Fibroblast of peridontal ligament (primary cell): ENCODE measurements at regions not wholly inside any gene's neighbourhood (a gene's known extent, or its start where the extent isn't known, plus 50 kb on each side); places are given as distances from the start of the nearest gene placed in this dataset.
"Not testable (repeated sequence)": the region's sequence is repeated elsewhere in the genome, so short reads cannot be mapped to it uniquely, and the experiment has no call there.

Experiments used
- DNase-seq: peaks from one replicate; pipeline ENCODE4 v3.0.0-alpha.2; 2010; ENCODE audit errors: extremely low read depth

DNA sequence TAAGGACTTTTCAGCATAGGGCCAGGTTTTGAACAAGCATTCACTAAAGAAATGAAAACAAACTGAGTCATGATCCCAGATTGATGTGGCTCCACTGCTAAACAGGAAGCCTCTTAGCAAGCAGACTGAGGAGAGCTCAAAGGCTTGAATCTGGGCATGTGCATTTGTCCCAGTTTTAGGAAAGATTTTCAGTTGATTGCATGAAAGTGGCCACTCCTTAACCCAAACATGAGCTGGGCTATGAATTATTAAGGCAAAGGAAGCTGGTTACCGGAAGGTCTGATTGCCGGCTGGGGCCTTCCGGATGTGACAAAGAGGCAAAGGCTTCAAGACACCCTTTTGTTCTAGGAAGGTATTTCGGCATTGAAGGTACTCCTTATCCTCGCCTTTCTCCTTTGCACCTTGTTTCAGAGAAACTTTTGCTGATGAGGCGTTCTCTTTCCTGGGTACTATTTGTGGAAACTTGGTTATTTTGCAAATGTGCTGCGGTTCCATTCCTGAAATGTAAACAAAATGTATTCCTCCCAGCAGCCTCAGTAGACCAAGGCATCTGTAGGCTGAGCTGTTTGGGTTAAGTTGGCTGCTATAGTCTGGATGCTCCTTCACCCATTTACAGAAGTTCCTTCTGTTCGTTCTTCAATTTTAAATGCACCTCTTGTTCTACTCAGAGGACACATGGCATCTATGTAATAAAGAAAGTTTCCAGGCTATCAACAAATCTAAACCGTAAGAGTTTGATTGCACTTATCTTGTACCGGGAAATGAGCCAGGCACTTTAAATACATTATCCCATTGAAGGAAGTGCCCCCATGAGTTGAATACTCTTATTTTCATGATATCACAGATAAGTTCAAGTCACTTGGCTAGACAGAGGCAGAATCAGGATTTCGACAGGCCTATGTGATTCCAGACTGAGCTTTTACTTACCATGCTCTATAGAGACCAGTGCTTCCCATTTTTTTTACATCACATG, 115.6 kb upstream of the METAP2 start:
- DNase-seq = peak; percentile 56

- DNase-seq = no peak
Observed at GRCh38 chr12:95365912-95366311, 108.0 kb upstream of the METAP2 start.

DNA sequence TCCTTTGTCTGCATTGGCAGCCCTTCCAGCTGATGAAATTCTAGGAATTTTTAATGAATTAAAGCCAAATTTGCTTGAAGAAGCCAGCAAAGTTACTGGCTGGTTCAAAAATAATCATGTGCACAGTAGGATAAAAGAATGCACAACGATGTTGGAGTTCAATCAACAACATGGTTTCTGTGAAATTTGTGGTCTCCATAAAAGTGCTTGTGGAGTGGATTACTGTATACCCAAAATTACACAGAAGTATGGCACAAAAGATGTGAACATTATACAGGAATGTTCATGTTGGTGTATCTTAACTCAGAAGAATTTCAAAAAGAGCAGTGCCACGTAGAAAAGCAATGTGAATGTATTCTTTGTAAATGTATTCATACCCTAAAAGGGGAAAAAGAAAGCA, 105.0 kb upstream of the METAP2 start:
- DNase-seq = peak; percentile 79

- no peak for DNase-seq
Observed at GRCh38 chr12:95371571-95371970, 102.4 kb upstream of the METAP2 start.

- not testable (repeated sequence) for DNase-seq
Observed at GRCh38 chr12:95379481-95379880, 94.5 kb upstream of the METAP2 start.

DNA sequence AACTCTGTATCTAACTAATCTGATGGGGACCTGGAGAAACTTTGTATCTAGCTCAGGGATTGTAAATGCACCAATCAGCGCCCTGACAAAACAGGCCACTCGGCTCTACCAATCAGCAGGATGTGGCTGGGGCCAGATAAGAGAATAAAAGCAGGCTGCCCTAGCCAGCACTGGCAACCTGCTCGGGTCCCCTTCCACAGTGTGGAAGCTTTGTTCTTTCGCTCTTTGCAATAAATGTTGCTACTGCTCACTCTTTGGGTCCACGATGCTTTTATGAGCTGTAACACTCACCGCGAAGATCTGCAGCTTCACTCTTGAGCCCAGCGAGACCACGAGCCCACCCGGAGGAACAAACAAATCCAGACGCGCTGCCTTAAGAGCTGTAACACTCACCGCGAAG, 93.6 kb upstream of the METAP2 start:
- DNase-seq = not testable (repeated sequence)

GRCh38 chr12:95380997-95381786, 92.8 kb upstream of the METAP2 start:
- no peak for DNase-seq

- peak; percentile 72 for DNase-seq
Observed at GRCh38 chr12:95383920-95384319, 90.0 kb upstream of the METAP2 start.

- DNase-seq = no peak
Observed at GRCh38 chr12:95384785-95385184, 89.2 kb upstream of the METAP2 start.

GRCh38 chr12:95385246-95386035, 88.5 kb upstream of the METAP2 start:
- peak; percentile 86 for DNase-seq

DNA sequence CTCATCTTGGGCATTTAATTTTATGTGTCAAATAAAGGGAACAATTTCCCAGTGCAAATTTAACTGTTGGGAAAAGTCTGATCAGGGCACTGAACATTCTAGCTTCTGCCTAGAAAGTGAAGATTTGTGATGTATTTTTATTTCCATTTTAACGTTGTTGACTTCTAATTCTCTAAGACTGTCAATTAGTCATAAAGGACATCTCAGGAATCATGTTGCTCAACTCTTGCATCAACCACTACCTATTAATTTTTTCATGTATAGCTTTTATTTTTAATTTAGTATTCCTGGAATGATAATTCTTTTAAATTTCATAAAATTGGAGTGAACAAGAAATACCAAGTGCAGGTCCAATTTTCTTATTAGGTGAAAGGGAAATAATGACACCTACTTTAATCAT, 87.9 kb upstream of the METAP2 start:
- peak; percentile 26 for DNase-seq

- not testable (repeated sequence) for DNase-seq
Observed at GRCh38 chr12:95388260-95388659, 85.7 kb upstream of the METAP2 start.

DNA sequence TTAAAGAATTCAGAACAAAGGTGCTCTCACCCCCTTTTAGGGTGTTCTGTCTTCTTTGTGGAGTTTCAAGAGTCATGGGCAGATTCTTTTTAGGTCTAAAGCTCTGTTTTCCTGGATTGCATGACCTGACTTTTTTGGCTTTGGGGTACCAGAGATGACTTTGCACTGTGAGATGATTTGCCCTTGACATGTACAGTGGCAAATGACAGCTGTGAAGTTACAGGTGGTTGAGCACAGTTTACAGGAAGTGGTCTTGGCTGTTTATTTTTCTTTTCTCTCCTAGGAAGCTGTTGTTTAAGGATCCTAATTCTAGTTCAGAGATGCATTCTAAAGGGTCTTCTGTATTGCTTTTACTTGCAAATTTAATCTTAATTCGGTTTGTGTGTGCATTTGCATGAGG, 83.8 kb upstream of the METAP2 start:
- no peak for DNase-seq

GRCh38 chr12:95390932-95391331, 83.0 kb upstream of the METAP2 start:
- DNase-seq = no peak

GRCh38 chr12:95393191-95393790, 80.7 kb upstream of the METAP2 start:
- no peak for DNase-seq

DNA sequence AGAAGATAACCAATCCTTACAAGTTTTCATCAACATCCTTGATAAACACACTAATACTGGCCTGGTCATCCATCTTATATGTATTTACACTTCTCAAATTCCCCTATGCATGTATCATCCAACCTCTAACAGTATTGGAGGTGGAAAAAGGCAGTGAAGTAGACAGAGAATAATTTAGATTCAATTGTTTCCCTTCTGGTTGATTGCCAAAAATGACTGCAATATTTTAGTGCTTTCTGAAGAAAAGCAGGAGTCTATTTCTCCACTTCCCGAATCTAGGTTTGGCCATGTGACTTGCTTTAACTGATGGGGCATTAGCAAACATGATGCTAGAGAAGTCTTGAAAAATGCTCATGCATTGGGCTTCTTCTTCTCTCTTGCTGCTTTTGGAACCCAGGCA, 78.3 kb upstream of the METAP2 start:
- DNase-seq = no peak

GRCh38 chr12:95396849-95397468, 77.0 kb upstream of the METAP2 start:
- peak; percentile 86 for DNase-seq

- no peak for DNase-seq
Observed at GRCh38 chr12:95397571-95397970, 76.4 kb upstream of the METAP2 start.

DNA sequence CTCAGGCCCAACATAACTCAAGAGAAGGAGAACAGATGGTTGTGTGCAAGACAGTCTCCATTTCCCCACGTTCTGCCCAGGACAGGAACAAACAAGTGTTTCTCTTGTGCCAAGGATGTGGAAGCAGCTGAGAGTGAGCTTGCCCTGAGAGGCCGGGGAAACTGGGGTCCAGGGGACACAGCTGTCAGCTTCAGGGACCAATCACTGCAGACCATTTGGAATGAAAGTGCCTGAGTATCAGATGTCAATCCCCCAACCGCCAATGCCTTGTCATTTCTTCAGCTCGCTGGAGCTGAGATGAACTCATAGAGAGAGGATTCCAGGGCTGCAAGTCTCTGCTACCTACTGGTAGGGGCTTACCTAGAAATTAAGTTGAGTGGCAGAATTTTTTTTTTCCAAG, 71.9 kb upstream of the METAP2 start:
- no peak for DNase-seq

DNA sequence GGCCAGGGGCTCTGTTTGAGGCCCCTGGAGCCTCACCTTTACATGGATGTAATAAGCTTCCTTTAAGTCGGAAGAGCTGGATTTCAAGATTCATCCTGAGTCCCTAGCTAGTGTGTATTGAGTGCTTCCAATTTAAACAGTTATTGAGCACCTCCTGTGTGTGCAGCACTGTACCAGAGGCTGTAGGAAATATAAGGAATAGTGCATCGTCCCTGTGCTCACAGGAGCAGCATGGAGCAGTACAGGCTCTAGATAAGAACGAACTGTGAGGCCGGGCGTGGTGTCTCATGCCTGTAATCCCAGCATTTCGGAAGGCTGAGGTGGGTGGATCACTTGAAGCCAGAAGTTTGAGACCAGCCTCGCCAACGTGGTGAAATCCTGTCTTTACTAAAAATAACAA, 65.8 kb upstream of the METAP2 start:
- no peak for DNase-seq

DNA sequence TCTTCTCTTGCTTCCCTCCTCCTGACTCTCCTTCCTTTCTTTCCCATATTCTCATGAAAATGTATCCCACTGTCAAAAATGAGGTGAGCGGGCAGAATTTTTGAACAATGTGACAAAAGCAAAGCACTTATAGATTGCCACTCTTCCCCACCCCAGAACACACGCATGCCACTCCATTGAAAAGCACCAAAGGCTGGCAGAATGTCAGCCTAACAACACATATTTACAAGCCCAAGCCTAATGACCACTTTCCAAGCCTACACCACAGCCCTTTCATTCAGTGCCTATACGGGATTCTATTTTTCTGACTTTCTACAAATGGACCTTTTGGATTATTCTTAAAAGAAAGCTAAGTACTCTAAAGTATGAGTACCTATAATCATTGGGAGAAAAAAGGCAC, 62.9 kb upstream of the METAP2 start:
- DNase-seq = no peak
